ENCODE measurements at regions not wholly inside any gene's neighbourhood (a gene's known extent, or its start where the extent isn't known, plus 50 kb on each side); places are given as distances from the start of the nearest gene placed in this dataset.
A peak's percentile ranks its signal among the peaks of the same experiment; 100 is the strongest.

- DNase-seq, result peak; percentile 96
Observed at GRCh38 chr6:117078624-117079023, 186.7 kb upstream of the VGLL2 start.

DNA sequence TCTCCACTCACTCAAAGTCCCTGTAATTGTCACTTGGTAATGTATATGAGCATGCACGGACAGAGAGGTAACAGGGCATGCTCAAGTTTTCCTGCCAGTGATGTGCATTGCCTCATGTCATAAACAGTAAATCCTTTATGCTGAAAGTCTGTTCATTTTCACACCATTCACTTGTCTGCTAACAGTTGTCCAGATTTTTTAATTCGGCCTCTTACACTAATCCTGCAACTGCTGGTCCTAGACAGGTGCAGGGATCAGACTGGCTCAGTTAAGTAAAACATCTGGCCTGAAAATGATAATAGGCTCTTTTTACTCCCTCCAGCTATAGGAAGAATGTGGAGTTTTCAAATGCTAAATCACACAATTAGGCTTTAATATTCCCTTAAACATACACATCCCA lies 185.4 kb upstream of the VGLL2 start:
- no peak for DNase-seq

DNA sequence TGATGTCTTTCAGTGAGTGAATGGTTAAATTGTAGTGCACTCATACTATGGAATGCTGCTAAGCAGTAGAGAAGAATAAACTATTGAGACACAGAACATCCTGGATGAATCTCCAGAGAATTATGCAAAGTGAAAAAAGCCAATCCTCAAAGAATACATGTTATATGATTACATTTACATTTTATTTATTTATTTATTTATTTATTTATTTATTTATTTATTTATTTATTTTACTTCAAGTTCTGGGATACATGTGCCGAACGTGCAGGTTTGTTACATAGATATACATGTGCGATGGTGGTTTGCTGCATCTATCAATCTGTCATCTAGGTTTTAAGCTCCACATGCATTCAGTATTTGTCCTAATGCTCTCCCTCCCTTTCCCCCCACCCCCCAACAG lies 175.8 kb upstream of the VGLL2 start:
- DNase-seq, result no peak

DNA sequence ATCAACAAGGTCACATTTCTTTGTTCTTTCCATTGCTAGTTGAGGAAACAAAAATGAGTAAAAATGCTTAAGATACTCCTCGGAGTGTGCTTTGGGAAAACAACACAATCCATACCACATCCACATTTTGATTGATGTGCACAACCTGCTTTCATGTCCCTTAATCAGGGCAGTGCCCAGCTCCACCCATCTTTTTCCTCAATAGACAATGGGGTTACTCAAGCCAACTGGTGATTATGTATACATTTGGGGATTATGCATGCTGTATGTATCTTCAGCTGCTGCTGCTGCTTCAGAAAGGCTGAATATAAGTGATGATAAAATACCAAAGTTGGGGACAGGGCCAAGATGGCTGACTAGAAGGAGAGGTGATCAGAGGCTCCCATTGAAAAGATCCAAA lies 155.2 kb upstream of the VGLL2 start:
- no peak for DNase-seq

DNA sequence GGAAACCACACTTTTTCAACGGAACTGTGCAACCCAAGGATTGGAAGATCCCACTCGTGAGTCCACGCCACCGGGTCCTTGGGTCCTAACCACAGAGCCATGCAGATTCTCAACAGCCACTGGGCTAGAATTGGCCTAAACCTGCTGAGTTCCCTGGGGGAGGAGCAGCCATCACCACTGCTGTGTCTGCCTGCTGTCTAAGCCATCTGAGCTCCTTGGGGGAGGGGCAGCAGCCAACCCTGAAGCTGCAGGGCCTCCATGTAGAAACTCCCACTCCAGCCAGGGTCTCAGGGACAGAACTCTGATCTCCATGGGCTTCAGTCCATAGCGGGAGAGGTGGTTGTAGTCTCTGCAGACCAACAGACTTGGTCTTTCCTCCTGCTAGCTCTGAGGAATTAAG lies 154.6 kb upstream of the VGLL2 start:
- no peak for DNase-seq

DNA sequence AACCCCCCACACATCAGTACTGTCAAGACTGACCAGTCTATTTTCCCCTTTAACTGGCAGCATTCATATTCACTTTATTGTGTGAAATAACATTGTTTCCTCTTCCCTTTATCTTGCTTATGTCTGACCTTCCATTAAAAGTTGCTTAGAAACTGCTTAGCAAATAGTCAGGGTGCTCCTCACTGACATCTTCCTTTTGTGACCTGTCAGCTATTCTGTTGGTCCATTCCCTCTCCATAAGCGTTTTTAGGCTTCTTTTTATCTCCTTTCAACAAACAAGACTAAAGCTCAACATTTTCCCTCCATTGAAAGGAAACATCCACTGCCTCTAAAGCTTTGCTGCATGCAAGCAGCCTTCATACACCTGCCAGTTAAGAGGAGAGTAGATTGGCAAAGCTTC lies 147.7 kb upstream of the VGLL2 start:
- no peak for DNase-seq

GRCh38 chr6:117118490-117118889 lies 146.9 kb upstream of the VGLL2 start:
- no peak for DNase-seq

GRCh38 chr6:117126213-117126612 lies 139.1 kb upstream of the VGLL2 start:
- no peak for DNase-seq

GRCh38 chr6:117128052-117128451 lies 137.3 kb upstream of the VGLL2 start:
- no peak for DNase-seq

GRCh38 chr6:117130125-117130524 lies 135.2 kb upstream of the VGLL2 start:
- DNase-seq, result no peak

DNA sequence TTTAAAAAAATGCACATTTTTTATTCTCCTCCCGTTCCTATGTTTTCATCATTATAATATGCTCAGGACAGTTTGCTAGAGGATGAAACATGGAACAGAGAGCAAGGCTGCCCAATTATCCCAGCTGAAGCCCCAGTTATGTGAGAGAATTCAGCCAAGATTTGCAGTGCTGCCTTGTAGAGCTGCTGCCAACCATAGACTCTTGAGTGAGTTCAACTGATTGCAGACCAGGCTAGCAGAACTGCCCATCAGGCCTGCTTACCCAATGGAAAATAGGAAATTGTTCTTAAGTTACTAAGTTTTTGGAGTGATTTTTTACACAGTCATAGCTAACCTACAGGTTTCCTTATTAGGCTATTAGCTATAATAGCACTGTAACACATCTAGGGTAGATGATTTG lies 128.7 kb upstream of the VGLL2 start:
- DNase-seq, result no peak

- no peak for DNase-seq
Observed at GRCh38 chr6:117137711-117138110, 127.6 kb upstream of the VGLL2 start.

GRCh38 chr6:117138425-117138824 lies 126.9 kb upstream of the VGLL2 start:
- no peak for DNase-seq

DNA sequence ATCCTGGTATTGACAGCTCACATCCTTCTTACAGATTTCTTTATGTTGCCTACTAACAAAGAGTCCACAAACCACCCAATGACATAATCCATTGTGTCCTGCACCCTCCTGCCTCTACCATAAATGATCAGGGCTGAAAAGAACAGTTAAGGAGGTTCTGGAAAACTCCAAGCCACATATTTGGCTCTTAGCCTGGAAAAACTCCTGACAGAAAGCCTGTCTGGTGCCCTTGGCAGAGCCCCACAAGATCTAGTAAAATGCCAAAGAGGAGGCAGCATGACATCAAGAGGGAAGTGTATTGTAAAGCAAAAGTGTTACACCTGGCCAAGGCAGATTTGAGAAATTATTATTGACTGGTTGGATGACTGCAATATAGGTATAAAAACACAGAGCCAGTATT lies 126.4 kb upstream of the VGLL2 start:
- DNase-seq, result no peak

GRCh38 chr6:117142142-117142541 lies 123.2 kb upstream of the VGLL2 start:
- no peak for DNase-seq

- no peak for DNase-seq
Observed at GRCh38 chr6:117142995-117143394, 122.4 kb upstream of the VGLL2 start.

GRCh38 chr6:117143647-117144046 lies 121.7 kb upstream of the VGLL2 start:
- no peak for DNase-seq

- no peak for DNase-seq
Observed at GRCh38 chr6:117145940-117146339, 119.4 kb upstream of the VGLL2 start.

GRCh38 chr6:117149324-117149723 lies 116.0 kb upstream of the VGLL2 start:
- no peak for DNase-seq

GRCh38 chr6:117156741-117157140 lies 108.6 kb upstream of the VGLL2 start:
- no peak for DNase-seq

GRCh38 chr6:117157448-117157847 lies 107.9 kb upstream of the VGLL2 start:
- DNase-seq, result no peak

GRCh38 chr6:117165911-117166499 lies 99.4 kb upstream of the VGLL2 start:
- DNase-seq, result no peak

DNA sequence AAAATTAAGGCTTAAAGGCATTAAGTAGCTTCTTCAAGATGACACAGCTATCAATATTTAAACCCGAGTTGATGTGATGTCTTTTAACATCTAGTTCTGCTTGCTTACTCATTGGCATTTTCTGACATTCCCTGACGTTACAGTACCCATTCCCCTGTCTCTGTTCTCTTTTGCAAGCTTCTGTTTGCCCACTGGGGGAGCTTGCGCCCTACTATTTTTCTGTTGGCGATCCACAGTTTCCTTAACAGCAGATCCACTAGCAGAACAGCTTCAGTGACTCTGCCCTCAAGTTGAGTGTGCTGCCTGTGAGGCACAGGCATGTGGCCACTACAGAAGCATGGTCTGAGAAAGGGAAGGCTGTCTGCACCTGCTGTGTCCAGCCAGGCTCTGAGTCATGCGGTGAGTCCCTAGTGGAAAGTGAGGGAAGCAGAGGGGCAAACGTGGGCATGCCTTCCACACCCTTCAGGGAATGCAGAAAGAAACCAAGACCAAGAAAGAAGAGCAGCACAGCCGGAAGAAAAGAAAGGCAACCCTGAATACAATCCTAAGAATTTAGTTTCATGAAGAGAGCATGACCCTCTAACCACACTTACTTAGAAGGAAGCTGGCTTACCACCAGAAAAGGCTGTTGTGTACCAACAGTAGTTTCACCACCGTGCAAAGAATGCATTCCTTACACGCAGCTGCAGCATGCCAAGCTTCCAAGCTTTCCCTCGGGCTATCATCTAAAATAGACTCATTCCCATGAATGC lies 97.7 kb upstream of the VGLL2 start:
- DNase-seq, result no peak

- no peak for DNase-seq
Observed at GRCh38 chr6:117168296-117169063, 96.9 kb upstream of the VGLL2 start.
